AG04449 (cell line): ENCODE measurements at regions not wholly inside any gene's neighbourhood (a gene's known extent, or its start where the extent isn't known, plus 50 kb on each side); places are given as distances from the start of the nearest gene placed in this dataset.

Experiments
- CTCF ChIA-PET: fragments of 350-600 bp; formaldehyde crosslinking; extraction: SDS; loops from one replicate; lab custom pipeline; 2021; ENCODE audit warnings: antibody characterized with exemption; lab: Yijun Ruan, JAX
- POLR2A ChIA-PET: fragments of 400-600, 350-600 bp; formaldehyde crosslinking; extraction: SDS; loops from one replicate; lab custom pipeline; 2020; ENCODE audit warnings: antibody characterized with exemption, inconsistent platforms; lab: Yijun Ruan, JAX
- DNase-seq: peaks from one replicate; pipeline ENCODE4 v3.0.0-alpha.2; 2010; ENCODE audit warnings: low read depth, low spot score
- H3K4me3 ChIP-seq: 2 replicates; pipeline ENCODE4 v1.5.1; 2011; ENCODE audit warnings: low read depth, mild to moderate bottlenecking, control low read depth, low read length
- TF ChIP-seq, protein P1 (sequence below): IDR thresholded peaks from one replicate; pipeline ENCODE4 v1.5.1; 2011; ENCODE audit warnings: mild to moderate bottlenecking, moderate library complexity, low read length, control low read depth, inconsistent platforms; ENCODE audit not compliant: insufficient read depth; ENCODE audit errors: missing control alignments

GRCh38 chr2:15865923-15866322, 74.4 kb upstream of the MYCN start:
- ChIA-PET CTCF (no interaction called here), POLR2A (no interaction called here)
- TF ChIP-seq, protein P1, sequence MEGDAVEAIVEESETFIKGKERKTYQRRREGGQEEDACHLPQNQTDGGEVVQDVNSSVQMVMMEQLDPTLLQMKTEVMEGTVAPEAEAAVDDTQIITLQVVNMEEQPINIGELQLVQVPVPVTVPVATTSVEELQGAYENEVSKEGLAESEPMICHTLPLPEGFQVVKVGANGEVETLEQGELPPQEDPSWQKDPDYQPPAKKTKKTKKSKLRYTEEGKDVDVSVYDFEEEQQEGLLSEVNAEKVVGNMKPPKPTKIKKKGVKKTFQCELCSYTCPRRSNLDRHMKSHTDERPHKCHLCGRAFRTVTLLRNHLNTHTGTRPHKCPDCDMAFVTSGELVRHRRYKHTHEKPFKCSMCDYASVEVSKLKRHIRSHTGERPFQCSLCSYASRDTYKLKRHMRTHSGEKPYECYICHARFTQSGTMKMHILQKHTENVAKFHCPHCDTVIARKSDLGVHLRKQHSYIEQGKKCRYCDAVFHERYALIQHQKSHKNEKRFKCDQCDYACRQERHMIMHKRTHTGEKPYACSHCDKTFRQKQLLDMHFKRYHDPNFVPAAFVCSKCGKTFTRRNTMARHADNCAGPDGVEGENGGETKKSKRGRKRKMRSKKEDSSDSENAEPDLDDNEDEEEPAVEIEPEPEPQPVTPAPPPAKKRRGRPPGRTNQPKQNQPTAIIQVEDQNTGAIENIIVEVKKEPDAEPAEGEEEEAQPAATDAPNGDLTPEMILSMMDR: no peak

GRCh38 chr2:15866563-15867193, 73.7 kb upstream of the MYCN start:
- CTCF ChIA-PET: no interaction called here
- POLR2A ChIA-PET: no interaction called here
- TF ChIP-seq, protein P1: no peak
- no peak overlapping the region for H3K4me3 ChIP-seq
- no peak for DNase-seq

More at GRCh38 chr2:15865923-15866322, 74.4 kb upstream of the MYCN start:
- no peak for DNase-seq
- no peak overlapping the region for H3K4me3 ChIP-seq

GRCh38 chr2:15867194-15868171, 72.9 kb upstream of the MYCN start:
- TF ChIP-seq, protein P1: no peak
- ChIA-PET POLR2A (no interaction called here), CTCF (no interaction called here)
- DNase-seq: no peak
- no peak overlapping the region for H3K4me3 ChIP-seq

- ChIA-PET POLR2A (no interaction called here), CTCF (no interaction called here)
- no peak overlapping the region for H3K4me3 ChIP-seq
- TF ChIP-seq, protein P1: no peak
- DNase-seq: no peak
Measured at GRCh38 chr2:15868186-15868585, 72.2 kb upstream of the MYCN start.

DNA sequence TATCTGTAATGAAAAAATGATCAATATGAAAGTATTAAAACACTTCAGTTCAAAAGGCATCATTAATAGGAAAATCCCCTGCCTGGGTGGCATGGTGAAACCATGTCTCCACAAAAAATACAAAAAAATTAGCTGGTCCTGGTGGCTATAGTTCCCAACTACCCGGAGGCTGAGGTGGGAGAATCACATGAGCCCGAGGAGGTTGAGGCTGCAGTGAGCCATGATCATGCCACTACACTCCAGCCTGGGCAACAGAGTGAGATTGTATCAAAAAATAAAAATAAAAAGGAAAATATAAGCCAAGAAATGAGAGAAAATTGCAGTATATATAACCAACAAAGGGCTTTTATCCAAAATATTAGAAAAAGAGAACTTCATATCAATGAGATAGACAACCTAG, 71.6 kb upstream of the MYCN start:
- no peak overlapping the region for H3K4me3 ChIP-seq
- ChIA-PET POLR2A (no interaction called here), CTCF (no interaction called here)
- TF ChIP-seq, protein P1: no peak
- DNase-seq: no peak

DNA sequence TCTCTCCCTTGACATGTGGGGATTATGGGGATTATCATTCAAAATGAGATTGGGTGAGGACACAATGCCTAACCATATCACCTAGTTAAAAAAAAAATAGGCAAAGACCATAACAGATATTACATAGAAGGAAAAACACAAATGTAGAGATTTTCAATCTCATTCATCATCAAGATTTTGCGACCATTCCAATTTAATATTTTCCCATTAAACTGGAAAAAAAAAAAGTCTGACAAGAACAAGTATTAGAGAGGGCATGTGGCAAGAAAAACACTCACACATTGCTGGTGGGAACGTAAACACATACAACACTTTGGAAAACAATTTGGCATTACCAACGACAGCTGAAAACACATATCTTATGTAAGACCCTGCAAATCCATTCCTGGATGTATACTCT, 71.0 kb upstream of the MYCN start:
- ChIA-PET CTCF (no interaction called here), POLR2A (no interaction called here)
- no peak for DNase-seq
- TF ChIP-seq, protein P1: no peak
- no peak overlapping the region for H3K4me3 ChIP-seq
